HepG2 (cell line): ENCODE measurements at regions not wholly inside any gene's neighbourhood (a gene's known extent, or its start where the extent isn't known, plus 50 kb on each side); places are given as distances from the start of the nearest gene placed in this dataset.

Experiments
- ATAC-seq: fragments of 200-7000 bp; cut with Tn5 transposase; 3 replicates; pipeline ENCODE4 v1.9.1; 2020; ENCODE audit warnings: mild to moderate bottlenecking, moderate library complexity
- BruUV-seq: library from RNA; stranded (reverse); fragments of 400-500 nt; replicated peaks from 2 replicates; lab custom pipeline; 2021; lab: Mats Ljungman, UMichigan
- CTCF ChIA-PET: fragments of 300-600 bp; formaldehyde crosslinking; extraction: SDS; loops from one replicate; lab custom pipeline; 2021; ENCODE audit warnings: low total read pairs, inconsistent platforms, low intra/inter-chr PET ratio; lab: Yijun Ruan, JAX
- POLR2A ChIA-PET: fragments of 350-600 bp; sonication (Branson Sonifier 250); formaldehyde crosslinking; loops from one replicate; lab custom pipeline; 2020; ENCODE audit warnings: antibody characterized with exemption, inconsistent platforms; lab: Yijun Ruan, JAX
- DNase-seq: peaks from one replicate; pipeline ENCODE4 v3.0.0-alpha.2; 2015; ENCODE audit warnings: low spot score
- FAIRE-seq: peaks from 3 replicates; lab custom pipeline; 2011; peaks lifted over from hg19 to GRCh38; lab: Jason Lieb, UNC
- H2AFZ ChIP-seq: one replicate; pipeline ENCODE4 v1.6.1; 2011; ENCODE audit warnings: low read length, inconsistent platforms
- H3K27ac ChIP-seq: fragments of 300-600 bp; 3 replicates; pipeline ENCODE4 v1.8.0; 2011; ENCODE audit warnings: mixed run types, mild to moderate bottlenecking, mixed read lengths, low read length, inconsistent platforms; ENCODE audit not compliant: insufficient read depth; ENCODE audit errors: extremely low read length
- H3K27me3 ChIP-seq, 2 experiments: fragments of 200-600 bp in 1 of 2; 2 replicates in 1 of 2; 3 replicates in 1 of 2; pipeline versions ENCODE4 v1.6.0 to v1.8.0; 2011; ENCODE audit warnings: low read length in 2 of 2, mild to moderate bottlenecking in 2 of 2, moderate library complexity in 2 of 2, inconsistent platforms in 1 of 2; ENCODE audit not compliant: insufficient read depth in 2 of 2, control insufficient read depth in 1 of 2
- H3K36me3 ChIP-seq, 2 experiments: fragments of 200-600 bp in 1 of 2; replicated peaks in 1 of 2; 2 replicates in 1 of 2; 3 replicates in 1 of 2; pipeline versions ENCODE4 v1.5.1 to v1.8.0; 2011; ENCODE audit warnings: low read length in 2 of 2, inconsistent platforms in 1 of 2; ENCODE audit not compliant: insufficient read depth in 2 of 2, control insufficient read depth in 1 of 2
- H3K4me1 ChIP-seq: 2 replicates; pipeline ENCODE4 v1.5.1; 2012; ENCODE audit warnings: low read length, inconsistent platforms; ENCODE audit not compliant: insufficient read depth
- H3K4me2 ChIP-seq: 2 replicates; pipeline ENCODE4 v1.6.0; 2011; ENCODE audit warnings: low read depth, low read length, inconsistent platforms
- H3K4me3 ChIP-seq, 3 experiments: fragments of 200-600 bp in 1 of 3; sonication (generic), shearing (Covaris generic) in 1 of 3; replicated peaks in 1 of 3; 2 replicates each; pipeline ENCODE4 v1.5.1; 2011 to 2016; ENCODE audit warnings: low read length in 3 of 3, inconsistent platforms in 2 of 3, low read depth in 2 of 3, mild to moderate bottlenecking in 2 of 3, control low read depth in 1 of 3, mixed read lengths in 1 of 3; ENCODE audit not compliant: insufficient read depth in 1 of 3
- H3K79me2 ChIP-seq: one replicate; pipeline ENCODE4 v1.6.1; 2011; ENCODE audit warnings: low read length, inconsistent platforms; ENCODE audit not compliant: insufficient read depth
- H3K9ac ChIP-seq: 2 replicates; pipeline ENCODE4 v1.6.0; 2011; ENCODE audit warnings: mild to moderate bottlenecking, low read depth, low read length, inconsistent platforms; ENCODE audit not compliant: insufficient read depth
- H3K9me3 ChIP-seq: 2 replicates; pipeline ENCODE4 v1.5.1; 2012; ENCODE audit warnings: mild to moderate bottlenecking, low read length
- H4K20me1 ChIP-seq: 2 replicates; pipeline ENCODE4 v1.6.0; 2011; ENCODE audit warnings: inconsistent platforms, mild to moderate bottlenecking, low read length, moderate library complexity; ENCODE audit not compliant: insufficient read depth
- RNF219 ChIP-seq: sonication (generic); formaldehyde crosslinking; IDR thresholded peaks from 2 replicates; pipeline ENCODE4 v1.5.0; 2020; ENCODE audit warnings: mild to moderate bottlenecking, missing genetic modification reagents
- ZBTB33 ChIP-seq: sonication (generic); formaldehyde crosslinking; IDR thresholded peaks from 2 replicates; pipeline ENCODE4 v1.4.0; 2020; ENCODE audit warnings: missing genetic modification reagents
- ZNF567 ChIP-seq: sonication (generic); formaldehyde crosslinking; IDR thresholded peaks from 2 replicates; pipeline ENCODE4 v1.8.1; 2023; ENCODE audit warnings: mild to moderate bottlenecking, missing genetic modification reagents, borderline replicate concordance
- WGBS: methylation state at CpG from one replicate; pipeline ENCODE4 v1.1.6; 2017; ENCODE audit warnings: low lambda C conversion rate; 5-methylcytosine and 5-hydroxymethylcytosine counted together
- in situ Hi-C: cut with HindIII; loops from 2 replicates; pipeline ENCODE4 v1.10.0; 2017; ENCODE audit warnings: low pct_unique_long_range_greater_than_20kb; ENCODE audit not compliant: extremely low pct_ligation_motif_present
- intact Hi-C: fragments of 100-400 bp; cut with micrococcal nuclease; formaldehyde crosslinking; loops from one replicate; pipeline ENCODE4 v1.10.0; 2022; ENCODE audit not compliant: unreplicated experiment

GRCh38 chr3:193869221-193870201 is 266.4 kb upstream of the HES1 start:
- no peaks in the 10 kb centered on the region for H3K36me3 ChIP-seq
- H2AFZ ChIP-seq: no peak overlapping the region
- ChIA-PET POLR2A (no interaction called here), CTCF (no interaction called here)
- no peak overlapping the region for H3K4me3 ChIP-seq
- in situ Hi-C loops: no loop called here
- TF ChIP-seq ZBTB33 (CRISPR knock-in tag) (peak; percentile 26; the same call in 1 of the 2 replicates), RNF219 (no peak), ZNF567 (no peak)
- no peaks in the 10 kb centered on the region for H3K79me2 ChIP-seq
- no peak for FAIRE-seq
- H3K4me2 ChIP-seq: no peak overlapping the region
- H3K9me3 ChIP-seq: no peaks in the 10 kb centered on the region
- H4K20me1 ChIP-seq: no peaks in the 10 kb centered on the region
- 80% methylated on average over 40 of the region's 71 CpGs for WGBS
- peaks cover 0 to 4% of the 10 kb centered on the region in 2 experiments; a peak in 2 of 5 replicates for H3K27me3 ChIP-seq
- no peak overlapping the region for H3K9ac ChIP-seq
- intact Hi-C loops: no loop called here
- no TSS peak for BruUV-seq
- ATAC-seq: peak; percentile 14; the same call in 1 of the 3 replicates
- DNase-seq: no peak
- H3K4me1 ChIP-seq: peaks cover 17% of the 10 kb centered on the region
- H3K27ac ChIP-seq: no peak overlapping the region
